Left kidney (tissue), 1 donor: ENCODE measurements at regions not wholly inside any gene's neighbourhood (a gene's known extent, or its start where the extent isn't known, plus 50 kb on each side); places are given as distances from the start of the nearest gene placed in this dataset.

Source experiments
- DNase-seq: peaks from one replicate; pipeline ENCODE4 v3.0.0-alpha.2; 2013

- no peak for DNase-seq
Measured at GRCh38 chr12:27382924-27383323, 50.3 kb downstream of the BMAL2 start.

GRCh38 chr12:27383429-27384260, 51.0 kb downstream of the BMAL2 start:
- peak; percentile 52 for DNase-seq

GRCh38 chr12:27384261-27384590, 51.6 kb downstream of the BMAL2 start:
- no peak for DNase-seq

GRCh38 chr12:27385766-27386564, 53.3 kb downstream of the BMAL2 start:
- peak; percentile 14 for DNase-seq

- no peak for DNase-seq
Measured at GRCh38 chr12:27387473-27387872, 54.8 kb downstream of the BMAL2 start.

DNA sequence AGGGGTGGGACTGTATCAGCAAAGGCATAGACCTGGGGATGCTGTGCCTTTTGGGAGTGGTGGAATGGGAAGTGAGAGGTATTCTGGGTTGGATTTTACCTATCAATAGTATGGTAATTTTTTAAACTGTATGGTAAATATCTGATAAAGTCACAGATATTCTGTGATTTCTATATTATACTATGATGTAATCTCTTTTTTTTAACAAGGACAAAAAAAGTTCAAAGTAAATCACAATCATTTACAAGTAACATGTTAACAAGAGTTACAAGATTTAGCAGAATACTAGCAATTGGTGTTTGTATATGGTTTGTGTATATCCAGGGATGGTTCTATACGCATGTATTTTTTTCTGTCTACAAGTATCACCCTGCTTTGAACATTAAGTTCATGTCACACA, 56.0 kb downstream of the BMAL2 start:
- DNase-seq, result no peak

DNA sequence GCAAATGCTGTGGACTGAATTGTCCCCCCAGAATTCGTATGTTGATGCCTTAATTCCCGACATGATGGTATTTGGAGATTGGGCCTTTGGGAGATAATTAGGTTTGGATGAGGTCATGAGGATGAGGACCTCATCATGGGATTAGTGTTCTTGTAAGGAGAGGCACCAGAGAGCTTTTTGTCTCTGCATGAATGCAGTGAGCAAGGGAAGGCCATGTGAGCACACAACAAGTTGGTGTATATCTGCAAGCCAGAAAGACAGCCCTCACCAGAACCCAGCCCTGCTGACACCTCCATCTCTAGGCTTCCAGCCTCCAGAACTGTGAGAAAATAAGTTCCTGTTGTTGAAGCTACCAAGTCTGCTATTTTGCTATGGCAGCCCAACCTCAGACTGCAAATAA, 51.9 kb upstream of the SMCO2 start:
- no peak for DNase-seq

- no peak for DNase-seq
Measured at GRCh38 chr12:27396216-27396815, 50.2 kb upstream of the SMCO2 start.
